ENCODE measurements at regions not wholly inside any gene's neighbourhood (a gene's known extent, or its start where the extent isn't known, plus 50 kb on each side); places are given as distances from the start of the nearest gene placed in this dataset.
A peak's percentile ranks its signal among the peaks of the same experiment; 100 is the strongest.

- 50 to 71% (median 57%) methylated on average over 2 of the region's 2 CpGs for WGBS, 3 donors
- Histone ChIP-seq H3K27me3 (ENCODE audit: control insufficient read depth in 3 of 3, insufficient read depth in 3 of 3, low read length in 3 of 3) (no peaks in the 10 kb centered on the region), H3K36me3 (ENCODE audit: control insufficient read depth in 3 of 3, insufficient read depth in 2 of 3, low read depth in 1 of 3, low read length in 3 of 3) (no peaks in the 10 kb centered on the region), H3K27ac (ENCODE audit: low read depth in 1 of 3, low read length in 2 of 3) (no peak overlapping the region), H3K4me1 (ENCODE audit: control insufficient read depth in 3 of 3, insufficient read depth in 2 of 3, low read depth in 1 of 3, low read length in 2 of 3) (no peaks in the 10 kb centered on the region), H3K4me3 (ENCODE audit: low read depth in 1 of 3, low read length in 3 of 3) (no peak overlapping the region), H3K9me3 (ENCODE audit: control insufficient read depth in 2 of 2, insufficient read depth in 1 of 2, low read depth in 1 of 2, low read length in 1 of 2) (peaks cover 0 to 19% of the 10 kb centered on the region in 2 donors)
- FAIRE-seq (no peak), DNase-seq (no peak)
Measured at GRCh38 chr1:105909811-105910210, 1146.7 kb upstream of the PRMT6 start.

GRCh38 chr1:105914403-105914802 lies 1142.1 kb upstream of the PRMT6 start:
- DNase-seq (no peak), FAIRE-seq (no peak)
- no peak overlapping the region for H3K4me3 ChIP-seq (ENCODE audit: low read depth in 1 of 3, low read length in 3 of 3)
- no peaks in the 10 kb centered on the region for H3K27me3 ChIP-seq (ENCODE audit: control insufficient read depth in 3 of 3, insufficient read depth in 3 of 3, low read length in 3 of 3)
- 70 to 84% (median 76%) methylated on average over 5 of the region's 5 CpGs for WGBS, 3 donors
- H3K27ac ChIP-seq (ENCODE audit: low read depth in 1 of 3, low read length in 2 of 3), result no peak overlapping the region
- H3K9me3 ChIP-seq (ENCODE audit: control insufficient read depth in 2 of 2, insufficient read depth in 1 of 2, low read depth in 1 of 2, low read length in 1 of 2), result peaks cover 0 to 13% of the 10 kb centered on the region in 2 donors
- H3K4me1 ChIP-seq (ENCODE audit: control insufficient read depth in 3 of 3, insufficient read depth in 2 of 3, low read depth in 1 of 3, low read length in 2 of 3), result no peaks in the 10 kb centered on the region
- H3K36me3 ChIP-seq (ENCODE audit: control insufficient read depth in 3 of 3, insufficient read depth in 2 of 3, low read depth in 1 of 3, low read length in 3 of 3), result no peaks in the 10 kb centered on the region

- 42 to 56% (median 50%) methylated on average over 1 of the region's 1 CpG for WGBS, 3 donors
- no peak overlapping the region for H3K27ac ChIP-seq (ENCODE audit: low read depth in 1 of 3, low read length in 2 of 3)
- no peak for DNase-seq
- no peaks in the 10 kb centered on the region for H3K36me3 ChIP-seq (ENCODE audit: control insufficient read depth in 3 of 3, insufficient read depth in 2 of 3, low read depth in 1 of 3, low read length in 3 of 3)
- no peak overlapping the region for H3K4me3 ChIP-seq (ENCODE audit: low read depth in 1 of 3, low read length in 3 of 3)
- peaks cover 0 to 5% of the 10 kb centered on the region in 2 donors for H3K9me3 ChIP-seq (ENCODE audit: control insufficient read depth in 2 of 2, insufficient read depth in 1 of 2, low read depth in 1 of 2, low read length in 1 of 2)
- no peak for FAIRE-seq
- H3K27me3 ChIP-seq (ENCODE audit: control insufficient read depth in 3 of 3, insufficient read depth in 3 of 3, low read length in 3 of 3), result no peaks in the 10 kb centered on the region
- no peaks in the 10 kb centered on the region for H3K4me1 ChIP-seq (ENCODE audit: control insufficient read depth in 3 of 3, insufficient read depth in 2 of 3, low read depth in 1 of 3, low read length in 2 of 3)
Measured at GRCh38 chr1:105934806-105935205, 1121.7 kb upstream of the PRMT6 start.

GRCh38 chr1:105964879-105965278 lies 1091.6 kb upstream of the PRMT6 start:
- no peaks in the 10 kb centered on the region for H3K9me3 ChIP-seq (ENCODE audit: control insufficient read depth in 2 of 2, insufficient read depth in 1 of 2, low read depth in 1 of 2, low read length in 1 of 2)
- no peaks in the 10 kb centered on the region for H3K36me3 ChIP-seq (ENCODE audit: control insufficient read depth in 3 of 3, insufficient read depth in 2 of 3, low read depth in 1 of 3, low read length in 3 of 3)
- H3K27ac ChIP-seq (ENCODE audit: low read depth in 1 of 3, low read length in 2 of 3), result no peak overlapping the region
- DNase-seq (no peak), FAIRE-seq (no peak)
- H3K4me3 ChIP-seq (ENCODE audit: low read depth in 1 of 3, low read length in 3 of 3), result no peak overlapping the region
- H3K4me1 ChIP-seq (ENCODE audit: control insufficient read depth in 3 of 3, insufficient read depth in 2 of 3, low read depth in 1 of 3, low read length in 2 of 3), result no peaks in the 10 kb centered on the region
- H3K27me3 ChIP-seq (ENCODE audit: control insufficient read depth in 3 of 3, insufficient read depth in 3 of 3, low read length in 3 of 3), result no peaks in the 10 kb centered on the region
- 79 to 86% (median 79%) methylated on average over 4 of the region's 4 CpGs for WGBS, 3 donors

GRCh38 chr1:105997516-105997915 lies 1059.0 kb upstream of the PRMT6 start:
- Histone ChIP-seq H3K4me1 (ENCODE audit: control insufficient read depth in 3 of 3, insufficient read depth in 2 of 3, low read depth in 1 of 3, low read length in 2 of 3) (no peaks in the 10 kb centered on the region), H3K36me3 (ENCODE audit: control insufficient read depth in 3 of 3, insufficient read depth in 2 of 3, low read depth in 1 of 3, low read length in 3 of 3) (no peaks in the 10 kb centered on the region), H3K4me3 (ENCODE audit: low read depth in 1 of 3, low read length in 3 of 3) (no peak overlapping the region), H3K27me3 (ENCODE audit: control insufficient read depth in 3 of 3, insufficient read depth in 3 of 3, low read length in 3 of 3) (no peaks in the 10 kb centered on the region), H3K27ac (ENCODE audit: low read depth in 1 of 3, low read length in 2 of 3) (no peak overlapping the region), H3K9me3 (ENCODE audit: control insufficient read depth in 2 of 2, insufficient read depth in 1 of 2, low read depth in 1 of 2, low read length in 1 of 2) (no peaks in the 10 kb centered on the region)
- WGBS, 3 donors, result 79 to 90% (median 80%) methylated on average over 6 of the region's 6 CpGs
- DNase-seq, result no peak
- no peak for FAIRE-seq

GRCh38 chr1:106022312-106022902 lies 1034.1 kb upstream of the PRMT6 start:
- Histone ChIP-seq H3K27ac (ENCODE audit: low read depth in 1 of 3, low read length in 2 of 3) (no peak overlapping the region), H3K4me1 (ENCODE audit: control insufficient read depth in 3 of 3, insufficient read depth in 2 of 3, low read depth in 1 of 3, low read length in 2 of 3) (no peaks in the 10 kb centered on the region), H3K9me3 (ENCODE audit: control insufficient read depth in 2 of 2, insufficient read depth in 1 of 2, low read depth in 1 of 2, low read length in 1 of 2) (no peaks in the 10 kb centered on the region), H3K27me3 (ENCODE audit: control insufficient read depth in 3 of 3, insufficient read depth in 3 of 3, low read length in 3 of 3) (no peaks in the 10 kb centered on the region), H3K36me3 (ENCODE audit: control insufficient read depth in 3 of 3, insufficient read depth in 2 of 3, low read depth in 1 of 3, low read length in 3 of 3) (no peaks in the 10 kb centered on the region), H3K4me3 (ENCODE audit: low read depth in 1 of 3, low read length in 3 of 3) (no peak overlapping the region)
- WGBS, 3 donors, result 9 to 29% (median 19%) methylated on average over 2 of the region's 2 CpGs
- FAIRE-seq, result peak; percentile 82
- no peak for DNase-seq

- no peaks in the 10 kb centered on the region for H3K9me3 ChIP-seq (ENCODE audit: control insufficient read depth in 2 of 2, insufficient read depth in 1 of 2, low read depth in 1 of 2, low read length in 1 of 2)
- H3K36me3 ChIP-seq (ENCODE audit: control insufficient read depth in 3 of 3, insufficient read depth in 2 of 3, low read depth in 1 of 3, low read length in 3 of 3), result no peaks in the 10 kb centered on the region
- WGBS, 3 donors, result 82 to 95% (median 92%) methylated on average over 2 of the region's 2 CpGs
- no peaks in the 10 kb centered on the region for H3K4me1 ChIP-seq (ENCODE audit: control insufficient read depth in 3 of 3, insufficient read depth in 2 of 3, low read depth in 1 of 3, low read length in 2 of 3)
- no peak overlapping the region for H3K27ac ChIP-seq (ENCODE audit: low read depth in 1 of 3, low read length in 2 of 3)
- no peak overlapping the region for H3K4me3 ChIP-seq (ENCODE audit: low read depth in 1 of 3, low read length in 3 of 3)
- FAIRE-seq, result no peak
- DNase-seq, result no peak
- H3K27me3 ChIP-seq (ENCODE audit: control insufficient read depth in 3 of 3, insufficient read depth in 3 of 3, low read length in 3 of 3), result no peaks in the 10 kb centered on the region
Measured at GRCh38 chr1:106027871-106028270, 1028.6 kb upstream of the PRMT6 start.

- no peak for DNase-seq
- H3K27ac ChIP-seq (ENCODE audit: low read depth in 1 of 3, low read length in 2 of 3), result no peak overlapping the region
- no peak overlapping the region for H3K4me3 ChIP-seq (ENCODE audit: low read depth in 1 of 3, low read length in 3 of 3)
- FAIRE-seq, result no peak
- no peaks in the 10 kb centered on the region for H3K4me1 ChIP-seq (ENCODE audit: control insufficient read depth in 3 of 3, insufficient read depth in 2 of 3, low read depth in 1 of 3, low read length in 2 of 3)
- no peaks in the 10 kb centered on the region for H3K36me3 ChIP-seq (ENCODE audit: control insufficient read depth in 3 of 3, insufficient read depth in 2 of 3, low read depth in 1 of 3, low read length in 3 of 3)
- no peaks in the 10 kb centered on the region for H3K27me3 ChIP-seq (ENCODE audit: control insufficient read depth in 3 of 3, insufficient read depth in 3 of 3, low read length in 3 of 3)
- H3K9me3 ChIP-seq (ENCODE audit: control insufficient read depth in 2 of 2, insufficient read depth in 1 of 2, low read depth in 1 of 2, low read length in 1 of 2), result no peaks in the 10 kb centered on the region
Measured at GRCh38 chr1:106037526-106037925, 1018.9 kb upstream of the PRMT6 start.

GRCh38 chr1:106038260-106038659 lies 1018.2 kb upstream of the PRMT6 start:
- DNase-seq (no peak), FAIRE-seq (no peak)
- Histone ChIP-seq H3K4me3 (ENCODE audit: low read depth in 1 of 3, low read length in 3 of 3) (no peak overlapping the region), H3K9me3 (ENCODE audit: control insufficient read depth in 2 of 2, insufficient read depth in 1 of 2, low read depth in 1 of 2, low read length in 1 of 2) (no peaks in the 10 kb centered on the region), H3K36me3 (ENCODE audit: control insufficient read depth in 3 of 3, insufficient read depth in 2 of 3, low read depth in 1 of 3, low read length in 3 of 3) (no peaks in the 10 kb centered on the region), H3K27me3 (ENCODE audit: control insufficient read depth in 3 of 3, insufficient read depth in 3 of 3, low read length in 3 of 3) (no peaks in the 10 kb centered on the region), H3K27ac (ENCODE audit: low read depth in 1 of 3, low read length in 2 of 3) (no peak overlapping the region), H3K4me1 (ENCODE audit: control insufficient read depth in 3 of 3, insufficient read depth in 2 of 3, low read depth in 1 of 3, low read length in 2 of 3) (no peaks in the 10 kb centered on the region)
- WGBS, 3 donors, result 65 to 82% (median 80%) methylated on average over 1 of the region's 1 CpG
